Mesothelial cell of epicardium (in vitro differentiated cells): ENCODE measurements at regions not wholly inside any gene's neighbourhood (a gene's known extent, or its start where the extent isn't known, plus 50 kb on each side); places are given as distances from the start of the nearest gene placed in this dataset.

Experiments
- DNase-seq, 2 experiments: peaks; one replicate each; pipeline ENCODE4 v3.0.0; 2021; ENCODE audit warnings: low spot score in 2 of 2; ENCODE audit not compliant: unreplicated experiment in 2 of 2
- H3K27ac Mint-ChIP-seq: 2 replicates; pipeline ENCODE4 v1.8.0; 2021; ENCODE audit warnings: mixed read lengths
- H3K27me3 Mint-ChIP-seq: 2 replicates; pipeline ENCODE4 v1.8.0; 2021; ENCODE audit warnings: low read depth, mixed read lengths
- H3K36me3 Mint-ChIP-seq: 2 replicates; pipeline ENCODE4 v1.8.0; 2021; ENCODE audit warnings: mixed read lengths
- H3K4me1 Mint-ChIP-seq: 2 replicates; pipeline ENCODE4 v1.8.0; 2021; ENCODE audit warnings: mixed read lengths
- H3K4me3 Mint-ChIP-seq: 2 replicates; pipeline ENCODE4 v1.8.0; 2021; ENCODE audit warnings: mild to moderate bottlenecking, moderate library complexity, mixed read lengths
- H3K9me3 Mint-ChIP-seq: 2 replicates; pipeline ENCODE4 v1.8.0; 2021; ENCODE audit warnings: mixed read lengths
- TF ChIP-seq, protein P1 (sequence below): fragments of 200-600 bp; sonication (generic); IDR thresholded peaks from one replicate; pipeline ENCODE4 v1.5.0; 2021; ENCODE audit warnings: antibody characterized with exemption; ENCODE audit not compliant: unreplicated experiment

DNA sequence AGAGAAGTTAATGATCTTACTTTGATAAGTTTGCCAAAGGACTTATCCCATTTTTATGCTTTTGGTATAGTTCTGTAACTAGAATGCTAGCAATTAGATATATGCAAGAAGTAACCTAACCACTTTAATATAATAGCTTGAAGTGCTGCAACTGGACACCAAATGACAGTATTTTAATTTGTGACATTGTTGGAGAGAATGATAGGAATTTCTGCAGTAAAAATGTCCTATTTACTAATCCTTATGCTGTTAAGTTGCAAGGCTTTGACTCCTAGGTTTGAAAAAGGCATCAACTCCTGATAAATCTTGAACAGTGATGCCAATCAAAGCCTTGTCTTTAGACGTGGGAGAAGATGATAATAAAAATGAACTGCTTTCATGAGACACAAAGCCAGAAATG lies 726.0 kb upstream of the GJE1 start:
- TF ChIP-seq, protein P1, sequence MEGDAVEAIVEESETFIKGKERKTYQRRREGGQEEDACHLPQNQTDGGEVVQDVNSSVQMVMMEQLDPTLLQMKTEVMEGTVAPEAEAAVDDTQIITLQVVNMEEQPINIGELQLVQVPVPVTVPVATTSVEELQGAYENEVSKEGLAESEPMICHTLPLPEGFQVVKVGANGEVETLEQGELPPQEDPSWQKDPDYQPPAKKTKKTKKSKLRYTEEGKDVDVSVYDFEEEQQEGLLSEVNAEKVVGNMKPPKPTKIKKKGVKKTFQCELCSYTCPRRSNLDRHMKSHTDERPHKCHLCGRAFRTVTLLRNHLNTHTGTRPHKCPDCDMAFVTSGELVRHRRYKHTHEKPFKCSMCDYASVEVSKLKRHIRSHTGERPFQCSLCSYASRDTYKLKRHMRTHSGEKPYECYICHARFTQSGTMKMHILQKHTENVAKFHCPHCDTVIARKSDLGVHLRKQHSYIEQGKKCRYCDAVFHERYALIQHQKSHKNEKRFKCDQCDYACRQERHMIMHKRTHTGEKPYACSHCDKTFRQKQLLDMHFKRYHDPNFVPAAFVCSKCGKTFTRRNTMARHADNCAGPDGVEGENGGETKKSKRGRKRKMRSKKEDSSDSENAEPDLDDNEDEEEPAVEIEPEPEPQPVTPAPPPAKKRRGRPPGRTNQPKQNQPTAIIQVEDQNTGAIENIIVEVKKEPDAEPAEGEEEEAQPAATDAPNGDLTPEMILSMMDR, result no peak
- DNase-seq, result no peak
- no peak overlapping the region for H3K27ac Mint-ChIP-seq
- H3K4me3 Mint-ChIP-seq, result no peak overlapping the region
- peaks cover 40% of the 10 kb centered on the region for H3K9me3 Mint-ChIP-seq
- H3K36me3 Mint-ChIP-seq, result peaks cover 16% of the 10 kb centered on the region
- H3K27me3 Mint-ChIP-seq, result no peaks in the 10 kb centered on the region
- H3K4me1 Mint-ChIP-seq, result peaks cover 3% of the 10 kb centered on the region

DNA sequence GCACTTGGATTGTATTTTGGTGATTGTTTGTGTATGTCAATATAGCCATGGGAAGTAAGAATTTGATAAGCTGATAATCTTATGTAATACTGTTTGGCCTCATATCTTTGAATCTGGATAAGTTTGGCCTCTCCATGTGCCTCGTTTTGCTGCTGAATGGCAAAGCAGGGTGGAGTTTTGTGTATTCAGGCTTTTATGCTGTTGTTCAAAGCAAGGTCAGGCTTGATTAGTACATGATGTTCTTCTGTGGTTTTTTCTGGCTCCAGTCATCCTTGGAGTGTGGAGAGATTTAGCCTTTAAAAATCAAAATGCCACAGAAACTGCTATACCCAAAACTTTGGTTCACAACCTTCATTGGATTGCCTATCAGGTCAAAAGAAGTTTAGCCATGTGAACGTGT lies 728.9 kb upstream of the GJE1 start:
- Mint-ChIP-seq H3K36me3 (peaks cover 13% of the 10 kb centered on the region), H3K27ac (no peak overlapping the region), H3K4me3 (no peak overlapping the region), H3K27me3 (no peaks in the 10 kb centered on the region), H3K9me3 (peaks cover 21% of the 10 kb centered on the region), H3K4me1 (peaks cover 8% of the 10 kb centered on the region)
- no peak for DNase-seq
- TF ChIP-seq, protein P1, result no peak

DNA sequence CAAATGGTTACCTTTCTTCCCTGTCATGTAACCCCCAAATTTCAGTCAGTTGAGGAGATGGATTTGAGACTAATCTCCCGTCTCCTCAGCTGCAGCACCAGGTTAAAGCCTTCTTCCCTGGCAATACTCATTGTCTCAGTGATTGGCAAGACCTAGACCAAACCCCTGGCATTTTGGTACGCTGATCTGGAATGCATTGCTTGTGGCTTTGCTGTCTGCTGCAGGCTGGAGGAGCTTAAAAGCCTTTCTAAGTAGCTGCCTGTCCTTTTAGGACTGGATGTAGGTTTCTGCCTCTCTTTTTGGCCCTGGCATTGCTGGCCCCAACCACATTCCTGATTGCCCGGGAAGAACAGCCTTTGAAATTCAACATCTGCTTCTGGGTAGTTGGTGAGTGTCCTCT lies 729.6 kb upstream of the GJE1 start:
- TF ChIP-seq, protein P1, result no peak
- H3K4me1 Mint-ChIP-seq, result peaks cover 8% of the 10 kb centered on the region
- H3K4me3 Mint-ChIP-seq, result no peak overlapping the region
- H3K36me3 Mint-ChIP-seq, result peaks cover 10% of the 10 kb centered on the region
- peaks cover 14% of the 10 kb centered on the region for H3K9me3 Mint-ChIP-seq
- H3K27ac Mint-ChIP-seq, result no peak overlapping the region
- no peaks in the 10 kb centered on the region for H3K27me3 Mint-ChIP-seq
- DNase-seq, result no peak

DNA sequence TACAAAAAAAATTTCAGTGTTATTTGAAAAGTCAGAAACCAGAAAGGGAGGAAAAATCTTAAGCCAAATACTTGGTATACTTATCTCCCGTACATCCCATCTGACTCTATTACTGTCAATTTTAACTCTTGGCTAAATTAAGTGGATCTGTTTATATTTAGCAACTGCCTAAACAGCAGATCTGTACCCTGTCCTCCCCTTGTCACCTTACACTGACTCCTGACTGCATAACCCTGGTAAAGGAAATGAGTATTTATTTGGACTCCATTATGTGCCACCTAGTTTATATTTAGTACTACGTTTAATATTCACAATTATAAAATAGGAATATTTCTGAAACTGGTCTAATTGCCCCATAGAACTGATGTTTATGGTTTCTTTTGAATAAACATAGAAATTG lies 730.2 kb upstream of the GJE1 start:
- Mint-ChIP-seq H3K4me3 (no peak overlapping the region), H3K36me3 (peaks cover 7% of the 10 kb centered on the region), H3K27ac (no peak overlapping the region), H3K4me1 (peaks cover 8% of the 10 kb centered on the region), H3K27me3 (no peaks in the 10 kb centered on the region), H3K9me3 (peaks cover 10% of the 10 kb centered on the region)
- TF ChIP-seq, protein P1, result no peak
- DNase-seq, result no peak

DNA sequence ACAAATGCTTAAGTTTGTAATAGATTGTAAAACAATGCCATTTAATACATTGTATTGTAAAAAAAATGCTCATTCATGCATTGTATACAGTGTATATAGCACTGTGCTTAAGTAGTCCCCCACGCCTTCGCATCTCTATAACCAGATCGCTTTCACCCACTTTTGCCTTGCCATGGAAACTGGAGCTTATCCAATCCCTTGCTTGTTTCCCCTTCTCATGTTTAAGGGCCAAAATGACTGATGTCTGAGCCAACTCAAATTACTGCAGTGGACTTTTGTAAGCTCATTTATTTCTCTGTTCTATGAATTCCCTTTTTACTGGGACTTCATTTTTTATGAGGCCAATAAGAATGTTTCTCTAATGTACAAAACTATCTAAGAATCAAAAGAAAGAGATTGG lies 730.9 kb upstream of the GJE1 start:
- H3K27me3 Mint-ChIP-seq, result no peaks in the 10 kb centered on the region
- no peak for DNase-seq
- TF ChIP-seq, protein P1, result no peak
- H3K36me3 Mint-ChIP-seq, result peaks cover 4% of the 10 kb centered on the region
- H3K27ac Mint-ChIP-seq, result no peak overlapping the region
- peaks cover 8% of the 10 kb centered on the region for H3K4me1 Mint-ChIP-seq
- H3K4me3 Mint-ChIP-seq, result no peak overlapping the region
- peaks cover 5% of the 10 kb centered on the region for H3K9me3 Mint-ChIP-seq

DNA sequence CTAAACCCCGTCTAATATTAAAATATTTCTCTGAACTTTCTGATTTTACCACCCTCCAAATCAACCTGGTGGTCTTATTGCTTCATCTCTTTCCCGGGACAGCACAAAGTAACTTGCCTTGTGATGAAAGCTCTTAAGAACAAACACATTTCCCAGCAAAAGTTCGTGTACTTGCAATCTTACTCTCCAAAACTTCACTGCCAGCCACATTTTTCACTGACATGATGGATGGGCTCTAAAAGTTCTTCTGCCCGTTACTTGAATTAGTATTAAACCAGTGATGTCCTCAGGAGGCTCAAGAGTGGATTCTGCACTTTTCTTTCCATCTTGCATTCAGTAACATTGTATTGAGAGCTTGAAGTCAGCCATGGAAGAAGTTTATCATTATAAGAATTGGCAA lies 731.6 kb upstream of the GJE1 start:
- Mint-ChIP-seq H3K4me3 (no peak overlapping the region), H3K36me3 (no peaks in the 10 kb centered on the region), H3K27me3 (no peaks in the 10 kb centered on the region), H3K9me3 (no peaks in the 10 kb centered on the region), H3K27ac (no peak overlapping the region), H3K4me1 (peaks cover 8% of the 10 kb centered on the region)
- TF ChIP-seq, protein P1, result no peak
- DNase-seq, result no peak
